ENCODE measurements at regions not wholly inside any gene's neighbourhood (a gene's known extent, or its start where the extent isn't known, plus 50 kb on each side); places are given as distances from the start of the nearest gene placed in this dataset.

DNA sequence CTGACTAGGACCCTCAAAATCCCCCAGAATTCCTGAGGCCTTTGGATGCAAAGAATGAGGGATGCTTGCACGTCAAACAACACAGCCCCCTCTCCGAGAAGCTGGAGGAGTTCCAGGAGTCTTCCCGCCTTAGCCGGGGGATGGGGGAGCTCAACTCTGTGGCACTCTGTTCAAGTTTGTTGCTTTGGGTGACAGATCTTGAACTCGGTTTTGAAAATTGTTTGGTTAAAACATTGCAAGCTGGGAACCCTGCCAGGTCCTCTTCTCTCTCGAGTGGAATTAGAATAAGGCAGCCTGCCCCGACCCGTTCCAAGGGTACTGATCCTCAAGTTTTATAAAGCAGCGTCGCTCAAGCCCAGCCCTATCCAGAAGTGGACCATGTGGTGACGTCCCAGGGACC is 244.1 kb downstream of the LOXHD1 start:
- no peak overlapping the region for H3K27ac ChIP-seq
- WGBS, 2 donors: 30 to 59% methylated on average over 11 of the region's 11 CpGs
- no peaks in the 10 kb centered on the region for H3K9me3 ChIP-seq
- intact Hi-C loops (cut with DNase I; ENCODE audit: low total_unique reads): no loop called here
- TF ChIP-seq POLR2A (IDR thresholded peaks at IDR 0.05): no peak
- TF ChIP-seq, protein P1, sequence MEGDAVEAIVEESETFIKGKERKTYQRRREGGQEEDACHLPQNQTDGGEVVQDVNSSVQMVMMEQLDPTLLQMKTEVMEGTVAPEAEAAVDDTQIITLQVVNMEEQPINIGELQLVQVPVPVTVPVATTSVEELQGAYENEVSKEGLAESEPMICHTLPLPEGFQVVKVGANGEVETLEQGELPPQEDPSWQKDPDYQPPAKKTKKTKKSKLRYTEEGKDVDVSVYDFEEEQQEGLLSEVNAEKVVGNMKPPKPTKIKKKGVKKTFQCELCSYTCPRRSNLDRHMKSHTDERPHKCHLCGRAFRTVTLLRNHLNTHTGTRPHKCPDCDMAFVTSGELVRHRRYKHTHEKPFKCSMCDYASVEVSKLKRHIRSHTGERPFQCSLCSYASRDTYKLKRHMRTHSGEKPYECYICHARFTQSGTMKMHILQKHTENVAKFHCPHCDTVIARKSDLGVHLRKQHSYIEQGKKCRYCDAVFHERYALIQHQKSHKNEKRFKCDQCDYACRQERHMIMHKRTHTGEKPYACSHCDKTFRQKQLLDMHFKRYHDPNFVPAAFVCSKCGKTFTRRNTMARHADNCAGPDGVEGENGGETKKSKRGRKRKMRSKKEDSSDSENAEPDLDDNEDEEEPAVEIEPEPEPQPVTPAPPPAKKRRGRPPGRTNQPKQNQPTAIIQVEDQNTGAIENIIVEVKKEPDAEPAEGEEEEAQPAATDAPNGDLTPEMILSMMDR (IDR thresholded peaks at IDR 0.05): no peak
- no peak overlapping the region for H3K4me3 ChIP-seq
- H3K4me1 ChIP-seq: peaks cover 19% of the 10 kb centered on the region
- H3K27me3 ChIP-seq: no peaks in the 10 kb centered on the region
- DNase-seq: peak; percentile 49
- H3K36me3 ChIP-seq (ENCODE audit: low read depth, missing control alignments): no peaks in the 10 kb centered on the region

- Histone ChIP-seq H3K27me3 (no peaks in the 10 kb centered on the region), H3K4me1 (peaks cover 19% of the 10 kb centered on the region), H3K4me3 (no peak overlapping the region), H3K27ac (no peak overlapping the region), H3K36me3 (ENCODE audit: low read depth, missing control alignments) (no peaks in the 10 kb centered on the region), H3K9me3 (no peaks in the 10 kb centered on the region)
- intact Hi-C loops (cut with DNase I; ENCODE audit: low total_unique reads): no loop called here
- 81 to 82% methylated on average over 3 of the region's 3 CpGs for WGBS, 2 donors
- no peak for TF ChIP-seq POLR2A (IDR thresholded peaks at IDR 0.05)
- TF ChIP-seq, protein P1 (IDR thresholded peaks at IDR 0.05): no peak
- DNase-seq: no peak
Observed at GRCh38 chr18:46413684-46414083, 243.3 kb downstream of the LOXHD1 start.

DNA sequence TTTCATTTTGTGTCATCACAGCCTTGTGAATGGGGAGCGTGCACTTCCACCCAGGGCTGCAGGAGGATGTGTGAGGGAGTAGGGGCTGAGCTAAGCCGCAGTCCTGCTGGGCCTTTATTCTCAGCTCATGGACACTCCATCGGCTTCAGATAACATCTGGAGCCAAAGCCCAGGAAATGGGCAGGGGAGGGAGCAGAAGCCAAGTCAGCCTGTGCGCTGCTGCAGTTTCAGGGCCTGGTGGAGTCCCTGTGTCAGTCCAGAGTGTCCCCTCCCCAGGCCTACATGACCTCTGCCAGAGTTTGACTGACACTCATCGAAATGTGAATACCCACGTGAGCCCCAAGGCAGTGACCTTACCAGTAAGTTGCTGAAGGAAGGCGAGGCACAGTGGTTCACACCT is 242.2 kb downstream of the LOXHD1 start:
- intact Hi-C loops (cut with DNase I; ENCODE audit: low total_unique reads): no loop called here
- peaks cover 19% of the 10 kb centered on the region for H3K4me1 ChIP-seq
- no peak for DNase-seq
- TF ChIP-seq, protein P1 (IDR thresholded peaks at IDR 0.05): no peak
- no peaks in the 10 kb centered on the region for H3K27me3 ChIP-seq
- no peak overlapping the region for H3K27ac ChIP-seq
- no peak overlapping the region for H3K4me3 ChIP-seq
- H3K36me3 ChIP-seq (ENCODE audit: low read depth, missing control alignments): no peaks in the 10 kb centered on the region
- WGBS, 2 donors: 81 to 88% methylated on average over 7 of the region's 7 CpGs
- H3K9me3 ChIP-seq: no peaks in the 10 kb centered on the region

GRCh38 chr18:46415532-46416252 is 241.3 kb downstream of the LOXHD1 start:
- intact Hi-C loops (cut with DNase I; ENCODE audit: low total_unique reads): no loop called here

More at GRCh38 chr18:46415532-46416252, 241.3 kb downstream of the LOXHD1 start:
- Histone ChIP-seq H3K4me3 (no peak overlapping the region), H3K27ac (no peak overlapping the region), H3K9me3 (no peaks in the 10 kb centered on the region), H3K27me3 (no peaks in the 10 kb centered on the region), H3K4me1 (peaks cover 19% of the 10 kb centered on the region), H3K36me3 (ENCODE audit: low read depth, missing control alignments) (no peaks in the 10 kb centered on the region)
- TF ChIP-seq POLR2A (IDR thresholded peaks at IDR 0.05): no peak
- TF ChIP-seq, protein P1 (IDR thresholded peaks at IDR 0.05): no peak
- WGBS, 2 donors: 80 to 81% methylated on average over 4 of the region's 4 CpGs
- DNase-seq: no peak
